Heart left ventricle (tissue), 16 donors: ENCODE measurements at regions not wholly inside any gene's neighbourhood (a gene's known extent, or its start where the extent isn't known, plus 50 kb on each side); places are given as distances from the start of the nearest gene placed in this dataset.

Source experiments
- ATAC-seq, 4 donors: fragments of 200-7000 bp; cut with Tn5 transposase; one replicate each; pipeline ENCODE4 v1.9.1; 2020 to 2022; ENCODE audit warnings: moderate library complexity in 4 of 4, mild to moderate bottlenecking in 3 of 4, moderate number of reproducible peaks in 1 of 4
- DNase-seq, 5 donors: peaks; one replicate each; pipeline ENCODE4 v3.0.0-alpha.2; 2020
- H3K27ac ChIP-seq, 12 donors: fragments of 200-600 bp; sonication (generic) in 4 of 12; one replicate each; pipeline versions ENCODE4 v1.5.0 to v1.8.0; 2016 to 2022; ENCODE audit warnings: mild to moderate bottlenecking in 2 of 12
- H3K27me3 ChIP-seq, 9 donors: fragments of 200-600 bp; sonication (generic) in 2 of 9; one replicate each; pipeline versions ENCODE4 v1.5.1 to v1.8.0; 2016 to 2022; ENCODE audit warnings: mild to moderate bottlenecking in 3 of 9
- H3K36me3 ChIP-seq, 9 donors: fragments of 200-600 bp; sonication (generic) in 2 of 9; one replicate each; pipeline versions ENCODE4 v1.5.0 to v1.8.0; 2018 to 2022; ENCODE audit warnings: mild to moderate bottlenecking in 2 of 9
- H3K4me1 ChIP-seq, 12 donors: fragments of 200-600 bp; sonication (generic) in 4 of 12; one replicate each; pipeline versions ENCODE4 v1.5.0 to v1.8.0; 2016 to 2022; ENCODE audit warnings: mild to moderate bottlenecking in 3 of 12
- H3K4me3 ChIP-seq, 12 donors: fragments of 200-600 bp; sonication (generic) in 4 of 12; one replicate each; pipeline versions ENCODE4 v1.5.0 to v1.8.0; 2017 to 2022; ENCODE audit warnings: mild to moderate bottlenecking in 9 of 12, moderate library complexity in 4 of 12
- H3K9me3 ChIP-seq, 12 donors: fragments of 200-600 bp; sonication (generic) in 4 of 12; one replicate each; pipeline versions ENCODE4 v1.5.0 to v1.8.0; 2016 to 2022; ENCODE audit warnings: mild to moderate bottlenecking in 1 of 12
- POLR2A ChIP-seq, 2 donors: fragments of 450-650 bp; IDR thresholded peaks; one replicate each; pipeline ENCODE4 v1.6.1; 2017; ENCODE audit warnings: antibody characterized with exemption in 2 of 2, mild to moderate bottlenecking in 2 of 2, moderate library complexity in 2 of 2
- WGBS, 4 donors: extraction: QIAGEN DNeasy Blood & Tissue Kit in 2 of 4; methylation state at CpG; one replicate each; pipeline versions ENCODE4 v1.1.5 to v1.1.7; 2013 to 2018; 5-methylcytosine and 5-hydroxymethylcytosine counted together
- intact Hi-C, 10 donors: fragments of 100-400 bp; cut with DNase I; formaldehyde crosslinking; loops; one replicate each; pipeline versions ENCODE4 v1.11.1 to v1.14.2; 2022
- TF ChIP-seq, protein P1 (sequence below), 12 donors: fragments of 200-600 bp; sonication (generic) in 4 of 12; IDR thresholded peaks; one replicate each; pipeline versions ENCODE4 v1.5.0 to v1.8.0; 2018 to 2022; ENCODE audit warnings: antibody characterized with exemption in 12 of 12, mild to moderate bottlenecking in 5 of 12
- donor health status: ischemic (EF 13 %, LVEDD 7.1; RV severe dilation, severe dysfunction).
- donor health status: healthy with polysubstance abuse.
- donor health status: DM: no; HTN: yes; CAD: no.
- donor health status: DM: no; HTN: no; CAD: no.
- donor health status: ischemic (EF 25% LVEDD 6.9; RV normal size, moderate dysfunction).
- donor health status: ischemic (EF 25% LVEDD 5.7; RV mildly dilated, moderate dysfunction).
- donor health status: healthy.
- donor health status: DM: yes; HTN: yes; CAD: no.
- donor health status: ischemic (EF 35%, LVEDD 5.7; RV mildly dilated, moderate dysfunction).
- donor health status: nonischemic (EF 11% LVEDD 7.7; RV severe dilation, severe dysfunction).
- donor health status: DM: yes; HTN: yes; CAD: no.
- donor health status: PGD.
- donor health status: ischemic (EF 29% LVEDD 5.4; RV normal size, mild dysfunction).
- donor health status: nonischemic (EF 23%, LVEDD 6.1; RV moderate dilation, normal function).

DNA sequence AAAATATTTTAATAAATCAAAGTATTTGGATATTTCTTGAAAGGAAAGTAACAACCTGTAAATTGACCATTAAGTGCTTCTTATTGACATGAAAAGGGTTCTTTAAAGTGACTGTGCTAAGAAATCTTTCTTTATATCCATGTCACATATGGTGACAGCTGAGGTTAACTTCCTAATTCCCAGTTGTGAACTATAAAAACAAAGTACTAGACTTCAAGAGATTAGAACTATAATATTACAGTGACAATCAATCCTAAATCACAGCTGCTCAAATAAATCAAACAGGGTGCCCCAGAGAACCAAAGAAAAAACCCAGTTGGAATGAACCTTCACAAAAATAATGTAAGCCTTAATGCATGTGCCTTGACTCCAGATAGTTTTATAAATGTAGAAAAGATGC is 332.6 kb upstream of the PDE4D start:
- H3K27me3 ChIP-seq: peaks cover 0 to 2% (median 0%) of the 10 kb centered on the region in 9 donors

DNA sequence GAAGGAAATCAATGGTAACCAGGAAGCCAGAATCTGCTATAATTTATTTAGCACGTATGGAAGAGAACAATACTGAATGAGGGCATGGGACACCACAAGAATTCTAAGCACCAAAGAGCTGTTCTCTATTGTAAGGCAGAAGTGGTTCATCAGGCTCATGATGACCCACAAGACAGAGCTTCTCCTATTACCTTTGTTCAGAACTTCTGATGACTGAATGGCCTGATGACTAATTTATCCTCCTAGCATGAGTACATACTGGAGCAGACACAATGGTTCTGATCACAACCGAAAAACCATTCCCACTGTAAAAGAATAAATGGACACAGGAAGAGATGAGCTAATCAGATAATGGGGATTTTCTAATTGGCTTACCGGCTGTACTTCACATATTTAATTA is 329.8 kb upstream of the PDE4D start:
- ATAC-seq (peak in 2 of 4 donors; percentile 22 to 52), DNase-seq (no peak)
- intact Hi-C loops: no loop called here
- no peaks in the 10 kb centered on the region for H3K4me1 ChIP-seq
- H3K27ac ChIP-seq: no peak overlapping the region
- TF ChIP-seq, protein P1, sequence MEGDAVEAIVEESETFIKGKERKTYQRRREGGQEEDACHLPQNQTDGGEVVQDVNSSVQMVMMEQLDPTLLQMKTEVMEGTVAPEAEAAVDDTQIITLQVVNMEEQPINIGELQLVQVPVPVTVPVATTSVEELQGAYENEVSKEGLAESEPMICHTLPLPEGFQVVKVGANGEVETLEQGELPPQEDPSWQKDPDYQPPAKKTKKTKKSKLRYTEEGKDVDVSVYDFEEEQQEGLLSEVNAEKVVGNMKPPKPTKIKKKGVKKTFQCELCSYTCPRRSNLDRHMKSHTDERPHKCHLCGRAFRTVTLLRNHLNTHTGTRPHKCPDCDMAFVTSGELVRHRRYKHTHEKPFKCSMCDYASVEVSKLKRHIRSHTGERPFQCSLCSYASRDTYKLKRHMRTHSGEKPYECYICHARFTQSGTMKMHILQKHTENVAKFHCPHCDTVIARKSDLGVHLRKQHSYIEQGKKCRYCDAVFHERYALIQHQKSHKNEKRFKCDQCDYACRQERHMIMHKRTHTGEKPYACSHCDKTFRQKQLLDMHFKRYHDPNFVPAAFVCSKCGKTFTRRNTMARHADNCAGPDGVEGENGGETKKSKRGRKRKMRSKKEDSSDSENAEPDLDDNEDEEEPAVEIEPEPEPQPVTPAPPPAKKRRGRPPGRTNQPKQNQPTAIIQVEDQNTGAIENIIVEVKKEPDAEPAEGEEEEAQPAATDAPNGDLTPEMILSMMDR (IDR thresholded peaks at IDR 0.05): no peak
- no peak for TF ChIP-seq POLR2A (IDR thresholded peaks at IDR 0.05)
- H3K9me3 ChIP-seq: no peaks in the 10 kb centered on the region
- 59 to 66% (median 60%) methylated on average over 3 of the region's 3 CpGs for WGBS, 4 donors
- H3K36me3 ChIP-seq: no peaks in the 10 kb centered on the region
- H3K27me3 ChIP-seq: no peaks in the 10 kb centered on the region
- H3K4me3 ChIP-seq: no peak overlapping the region

More for the DNA sequence above, 332.6 kb upstream of the PDE4D start:
- no peak overlapping the region for H3K27ac ChIP-seq
- no peaks in the 10 kb centered on the region for H3K4me1 ChIP-seq
- DNase-seq: no peak
- no peak overlapping the region for H3K4me3 ChIP-seq
- intact Hi-C loops: no loop called here
- no peaks in the 10 kb centered on the region for H3K36me3 ChIP-seq
- no peaks in the 10 kb centered on the region for H3K9me3 ChIP-seq
- TF ChIP-seq, protein P1 (IDR thresholded peaks at IDR 0.05): no peak
- TF ChIP-seq POLR2A (IDR thresholded peaks at IDR 0.05): no peak
- no peak for ATAC-seq

DNA sequence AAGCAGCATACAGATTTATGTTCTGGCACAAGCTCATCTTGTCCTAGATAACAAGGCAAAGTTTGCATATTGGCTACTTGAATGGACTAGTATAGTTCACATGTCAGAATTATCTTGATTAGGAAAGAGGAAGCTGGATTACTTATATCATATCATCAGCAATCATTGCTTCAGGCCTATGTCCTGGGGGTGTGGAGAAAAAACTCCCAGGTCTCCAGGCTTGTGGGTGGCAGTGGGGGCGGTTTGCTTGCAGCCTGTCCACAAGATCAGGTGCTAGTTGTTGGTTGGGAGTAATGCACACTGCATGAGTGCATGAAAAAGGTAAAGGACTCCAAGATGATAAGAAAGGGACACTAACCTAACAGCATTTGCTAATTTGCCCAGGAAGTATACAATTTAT is 326.4 kb upstream of the PDE4D start:
- TF ChIP-seq, protein P1 (IDR thresholded peaks at IDR 0.05): no peak
- no peak for TF ChIP-seq POLR2A (IDR thresholded peaks at IDR 0.05)
- no peak overlapping the region for H3K4me3 ChIP-seq
- H3K4me1 ChIP-seq: no peaks in the 10 kb centered on the region
- H3K27ac ChIP-seq: no peak overlapping the region
- intact Hi-C loops: no loop called here
- no peaks in the 10 kb centered on the region for H3K36me3 ChIP-seq
- H3K9me3 ChIP-seq: peaks cover 0 to 9% (median 0%) of the 10 kb centered on the region in 12 donors
- no peaks in the 10 kb centered on the region for H3K27me3 ChIP-seq
- 76 to 95% (median 89%) methylated on average over 1 of the region's 1 CpG for WGBS, 4 donors
- DNase-seq (no peak), ATAC-seq (no peak)

DNA sequence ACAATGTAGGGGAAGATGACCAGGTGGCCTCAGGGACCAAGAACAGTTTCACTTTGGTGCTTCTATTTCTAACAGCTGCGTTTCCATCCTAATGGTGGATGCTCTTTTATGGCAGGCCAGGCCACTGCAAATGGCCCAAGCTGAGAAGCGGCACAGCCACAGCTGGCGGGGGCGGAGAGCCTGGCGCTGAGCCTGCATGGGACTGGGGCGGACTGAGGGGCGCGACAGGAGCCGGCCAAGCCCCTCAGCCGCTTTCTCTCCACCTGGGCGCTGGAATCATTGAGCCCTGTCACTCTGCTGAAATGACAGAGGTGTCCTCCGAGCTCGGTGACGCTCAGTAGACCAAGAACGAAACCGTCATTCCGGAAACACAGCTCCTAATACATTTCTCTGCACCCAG is 317.3 kb upstream of the PDE4D start:
- peaks cover 0 to 13% (median 0%) of the 10 kb centered on the region in 12 donors for H3K4me1 ChIP-seq
- DNase-seq (no peak), ATAC-seq (no peak)
- H3K4me3 ChIP-seq: peak overlapping the region in 2 of 12 donors; percentile 39 to 40
- no peaks in the 10 kb centered on the region for H3K27me3 ChIP-seq
- H3K36me3 ChIP-seq: no peaks in the 10 kb centered on the region
- intact Hi-C loops: no loop called here
- peaks cover 0 to 2% (median 0%) of the 10 kb centered on the region in 12 donors for H3K9me3 ChIP-seq
- no peak overlapping the region for H3K27ac ChIP-seq
- no peak for TF ChIP-seq POLR2A (IDR thresholded peaks at IDR 0.05)
- TF ChIP-seq, protein P1 (IDR thresholded peaks at IDR 0.05): no peak
- 68 to 74% (median 71%) methylated on average over 14 to 17 of the region's 17 CpGs for WGBS, 4 donors
